GM18526 (cell line): ENCODE measurements at regions not wholly inside any gene's neighbourhood (a gene's known extent, or its start where the extent isn't known, plus 50 kb on each side); places are given as distances from the start of the nearest gene placed in this dataset.

Experiments
- POLR2A ChIP-seq: IDR thresholded peaks from 3 replicates; pipeline ENCODE4 v1.6.1; 2011; ENCODE audit not compliant: insufficient read length; ENCODE audit errors: extremely low read depth

DNA sequence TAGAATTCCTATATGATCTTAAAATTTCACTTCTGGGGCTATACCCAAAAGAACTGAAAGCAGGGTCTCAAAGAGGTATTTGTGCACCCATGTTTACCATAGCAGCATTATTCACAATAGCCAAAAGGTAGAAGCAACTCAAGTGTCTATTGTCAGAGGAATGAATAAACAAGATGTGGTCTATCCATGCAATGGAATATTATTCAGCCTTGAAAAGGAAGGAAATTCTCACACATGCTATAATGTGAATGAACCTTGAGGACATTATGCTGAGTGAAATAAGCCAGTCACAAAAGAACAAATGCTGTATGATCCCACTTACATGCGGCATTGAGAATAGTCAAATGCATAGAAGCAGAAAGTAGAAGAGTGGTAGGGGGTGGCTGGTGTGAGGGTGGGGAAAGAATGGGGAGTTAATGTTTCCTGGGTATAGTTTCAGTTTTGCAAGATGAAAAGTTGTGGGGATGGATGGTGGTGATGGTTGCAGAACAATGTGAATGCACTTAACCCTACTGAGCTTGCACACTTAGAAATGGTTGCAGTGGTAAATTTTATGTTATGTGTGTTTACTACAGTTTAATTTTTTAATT lies 122.4 kb downstream of the TOMM20 start:
- TF ChIP-seq POLR2A, result no peak

GRCh38 chr1:235004840-235005391 lies 123.7 kb downstream of the TOMM20 start:
- TF ChIP-seq POLR2A, result peak; percentile 18

- TF ChIP-seq POLR2A, result no peak
These were observed 124.4 kb downstream of the TOMM20 start for GRCh38 chr1:235004276-235004675.

DNA sequence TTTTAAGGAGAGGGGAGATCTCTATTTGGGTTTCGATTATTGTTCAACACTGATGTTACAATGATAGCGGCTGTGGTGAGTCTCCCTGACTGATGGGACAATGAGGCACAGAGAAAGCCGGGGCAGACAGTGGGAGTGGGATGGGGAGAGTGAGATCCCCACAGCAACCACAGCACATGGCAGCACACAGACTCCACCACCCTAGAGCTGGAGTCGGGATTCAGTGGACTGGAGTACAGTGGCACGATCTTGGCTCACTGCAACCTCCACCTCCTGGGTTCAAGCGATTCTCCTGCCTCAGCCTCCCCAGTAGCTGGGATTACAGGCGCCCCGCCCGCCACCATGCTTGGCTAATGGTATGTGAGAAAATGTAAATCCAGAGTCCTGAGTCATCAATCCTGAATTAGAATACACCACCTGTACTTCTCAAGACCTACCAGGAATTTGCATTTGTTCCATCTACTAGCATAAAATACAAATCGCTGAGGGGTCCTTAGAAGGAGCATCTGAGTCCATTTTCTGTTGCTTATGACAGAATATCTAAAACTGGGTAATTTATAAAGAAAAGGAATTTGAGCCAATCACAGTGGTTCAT lies 125.8 kb downstream of the TOMM20 start:
- TF ChIP-seq POLR2A, result no peak

DNA sequence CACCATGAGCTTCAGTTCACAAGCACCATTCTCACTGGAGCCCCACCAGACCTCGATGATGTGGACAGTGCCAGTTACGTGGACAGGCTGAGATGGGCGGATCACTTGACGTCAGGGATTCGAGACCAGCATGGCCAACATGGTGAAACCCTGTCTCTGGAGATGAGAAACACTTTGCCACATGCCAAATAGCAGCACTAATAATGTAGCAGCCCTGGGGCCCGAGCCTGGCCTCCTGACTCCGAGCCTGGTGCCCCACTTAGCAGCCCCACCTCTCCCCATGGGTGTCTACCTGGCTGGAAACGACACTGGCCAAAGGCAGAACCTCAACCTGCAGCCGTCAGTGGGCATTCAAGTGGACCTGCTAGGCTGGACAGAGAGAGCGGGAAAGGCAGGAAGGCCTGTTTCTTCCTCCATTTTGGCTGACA lies 129.1 kb downstream of the TOMM20 start:
- TF ChIP-seq POLR2A, result no peak

GRCh38 chr1:234997896-234998741 lies 130.5 kb downstream of the TOMM20 start:
- no peak for TF ChIP-seq POLR2A

GRCh38 chr1:234997201-234997895 lies 131.3 kb downstream of the TOMM20 start:
- TF ChIP-seq POLR2A, result no peak

DNA sequence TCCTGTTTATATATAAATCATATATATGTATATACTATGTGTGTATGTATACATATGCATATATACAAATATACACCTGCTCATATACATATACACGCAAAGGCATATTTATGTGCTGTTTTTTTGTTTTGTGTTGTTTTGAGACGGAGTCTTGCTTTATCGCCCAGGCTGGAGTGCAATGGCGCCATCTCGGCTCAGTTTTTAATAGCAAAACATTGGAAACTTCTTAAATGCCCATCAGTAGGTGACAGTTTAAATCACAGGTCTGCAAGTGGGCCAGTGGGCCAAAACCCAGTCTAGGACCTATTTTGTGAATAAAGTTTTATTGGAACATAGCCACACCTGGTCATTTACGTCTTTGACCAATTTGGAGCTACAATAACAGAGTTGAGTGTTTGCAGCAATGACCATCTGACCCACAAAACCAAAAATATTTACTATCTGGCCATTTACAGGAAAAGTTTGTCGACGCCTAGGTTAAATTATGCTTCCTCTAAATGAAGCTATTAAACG lies 132.3 kb downstream of the TOMM20 start:
- TF ChIP-seq POLR2A, result no peak

DNA sequence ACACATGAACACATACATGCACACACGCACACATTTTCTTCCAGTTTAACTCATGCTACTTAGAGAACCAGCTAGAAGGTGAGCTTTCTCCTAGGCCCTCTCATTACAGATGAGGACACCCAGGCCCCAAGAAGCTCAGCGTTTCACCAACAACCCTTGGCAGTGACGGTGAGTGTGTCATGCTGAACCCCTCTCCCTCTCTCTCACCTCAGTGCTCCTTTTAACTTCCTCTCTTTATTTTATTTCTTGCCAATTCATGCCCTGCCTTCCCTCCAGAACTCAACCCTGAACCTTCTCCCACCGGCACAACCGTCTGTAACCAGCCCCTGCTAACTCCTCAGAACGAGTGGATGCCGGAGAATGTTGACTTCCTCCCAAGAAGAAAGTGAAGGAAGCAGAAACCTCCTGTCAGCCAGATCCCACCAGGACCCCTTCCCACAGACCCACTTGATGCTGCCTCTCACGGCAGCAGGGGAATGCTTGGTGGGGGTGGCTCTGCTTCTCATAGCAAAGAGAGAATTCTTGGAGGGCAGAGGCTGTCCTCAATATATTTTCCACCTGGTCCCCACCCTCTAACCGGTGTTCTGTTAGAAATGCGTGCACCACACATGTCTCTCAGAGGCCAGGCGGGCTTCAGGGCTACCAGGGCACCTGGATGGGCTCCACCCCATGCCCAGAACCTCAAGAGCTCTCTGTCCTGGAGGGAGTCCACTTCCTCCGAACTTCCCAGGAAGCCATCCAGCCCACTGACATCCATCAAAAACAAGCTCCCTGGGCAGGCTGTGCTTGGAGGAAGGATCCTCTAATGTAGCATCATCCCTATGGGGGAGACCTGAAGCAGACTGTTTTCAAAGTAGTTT lies 134.0 kb downstream of the TOMM20 start:
- no peak for TF ChIP-seq POLR2A

DNA sequence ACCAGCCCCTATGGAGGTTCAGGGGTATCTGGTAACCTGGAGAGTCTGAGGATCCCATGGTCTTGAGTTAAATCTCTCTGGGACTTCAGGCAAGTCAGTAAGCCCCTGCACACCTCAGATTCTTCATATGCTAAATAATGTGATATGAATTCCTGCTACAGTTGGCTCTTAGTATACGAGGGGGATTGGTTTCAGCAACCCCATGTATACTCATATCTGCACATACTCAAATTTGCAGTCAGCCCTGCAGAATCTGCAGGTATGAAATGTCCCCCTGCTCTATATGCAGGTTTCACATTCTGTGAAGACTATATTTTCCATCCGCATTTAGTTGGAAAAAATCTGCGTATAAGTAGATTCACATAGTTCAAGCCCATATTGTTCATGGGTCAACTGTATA lies 136.6 kb downstream of the TOMM20 start:
- no peak for TF ChIP-seq POLR2A

DNA sequence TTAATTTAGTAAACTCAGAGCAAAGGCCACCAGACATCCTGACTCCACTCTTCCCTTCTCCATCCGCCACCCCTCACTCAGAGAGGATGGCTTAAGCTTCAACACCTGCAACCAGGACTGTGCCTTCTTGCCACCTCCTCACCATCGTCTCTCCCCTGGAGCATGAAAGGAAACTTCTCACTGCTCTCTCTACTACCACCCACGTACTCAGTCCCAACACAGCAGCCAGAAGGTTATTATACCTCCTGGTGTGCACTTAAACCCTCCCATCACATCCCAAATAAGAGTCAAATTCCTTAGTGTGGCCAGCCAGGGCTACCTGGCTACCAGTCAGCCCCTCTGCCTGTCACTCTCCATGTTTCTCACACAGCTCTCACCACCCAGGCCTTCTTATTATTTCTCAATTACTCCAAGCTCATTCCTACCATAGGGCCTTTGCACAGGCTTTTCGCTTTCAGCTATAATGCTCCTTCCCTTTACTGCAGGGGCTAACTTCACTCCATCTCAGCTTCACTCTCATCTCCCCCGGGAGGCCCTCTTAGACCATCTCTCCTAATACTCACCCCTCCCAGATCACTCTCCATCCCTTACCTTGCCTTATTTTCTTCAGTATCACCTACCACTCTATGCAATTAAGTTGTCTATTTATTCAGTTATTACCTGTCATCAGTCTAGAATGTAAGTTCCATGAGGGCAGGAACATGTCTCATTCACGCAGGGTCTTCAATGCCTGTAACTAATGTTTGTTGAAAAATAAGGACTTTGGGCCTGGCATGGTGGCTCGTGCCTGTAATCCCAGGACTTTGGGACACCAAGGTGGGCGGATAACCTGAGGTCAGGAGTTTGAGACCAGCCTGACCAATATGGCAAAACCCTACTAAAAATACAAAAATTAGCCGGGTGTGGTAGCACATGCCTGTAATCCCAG lies 137.5 kb downstream of the TOMM20 start:
- TF ChIP-seq POLR2A, result no peak

DNA sequence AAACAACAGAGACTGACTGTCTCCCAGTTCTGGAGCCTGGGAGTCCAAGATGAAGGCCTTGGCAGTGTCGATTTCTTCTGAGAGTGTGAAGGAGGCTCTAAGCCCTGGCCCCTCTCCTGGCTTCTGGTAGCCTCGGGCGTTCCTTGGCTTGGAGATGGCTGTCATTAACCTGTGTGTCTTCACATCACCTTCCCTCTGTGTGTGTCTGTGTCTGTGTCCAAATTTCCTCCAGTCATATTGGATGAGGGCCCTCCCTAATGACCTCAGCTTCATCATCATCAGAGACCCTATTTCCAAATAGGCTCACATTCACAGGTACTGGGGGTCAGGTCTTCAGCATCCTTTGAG lies 138.3 kb downstream of the TOMM20 start:
- no peak for TF ChIP-seq POLR2A
